ENCODE measurements at regions not wholly inside any gene's neighbourhood (a gene's known extent, or its start where the extent isn't known, plus 50 kb on each side); places are given as distances from the start of the nearest gene placed in this dataset.

DNA sequence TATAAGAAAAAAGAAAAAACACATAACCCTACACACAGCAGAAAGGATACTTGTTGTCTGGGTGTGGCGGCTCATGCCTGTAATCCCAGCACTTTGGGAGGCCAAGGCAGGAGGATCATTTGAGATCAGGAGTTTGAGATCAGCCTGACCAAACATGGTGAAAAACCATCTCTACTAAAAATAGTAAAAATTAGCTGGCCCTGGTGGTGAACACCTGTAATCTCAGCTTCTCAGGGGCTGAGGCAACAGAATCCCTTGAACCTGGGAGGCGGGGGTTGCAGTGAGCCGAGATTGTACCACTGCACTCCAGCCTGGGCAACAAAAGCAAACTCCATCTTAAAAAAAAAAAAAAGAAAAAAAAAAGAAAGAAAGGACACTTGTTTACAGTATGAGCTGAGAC, 147.6 kb upstream of the PITX1 start:
- Histone ChIP-seq H3K4me3 (ENCODE audit: low read depth, low read length, poor library complexity, severe bottlenecking) (no peak overlapping the region), H3K27me3 (replicated peaks; ENCODE audit: insufficient read depth, low read depth, low read length, poor library complexity) (no peaks in the 10 kb centered on the region), H3K27ac (ENCODE audit: low read depth, low read length, poor library complexity, severe bottlenecking) (no peak overlapping the region), H3K9me3 (ENCODE audit: low read depth, low read length, poor library complexity, severe bottlenecking) (no peaks in the 10 kb centered on the region), H3K4me1 (ENCODE audit: insufficient read depth, low read length, poor library complexity, severe bottlenecking) (no peaks in the 10 kb centered on the region), H3K36me3 (ENCODE audit: insufficient read depth, low read length, poor library complexity, severe bottlenecking) (no peaks in the 10 kb centered on the region)
- BruUV-seq (replicated peaks): no TSS peak
- TF ChIP-seq, protein P1, sequence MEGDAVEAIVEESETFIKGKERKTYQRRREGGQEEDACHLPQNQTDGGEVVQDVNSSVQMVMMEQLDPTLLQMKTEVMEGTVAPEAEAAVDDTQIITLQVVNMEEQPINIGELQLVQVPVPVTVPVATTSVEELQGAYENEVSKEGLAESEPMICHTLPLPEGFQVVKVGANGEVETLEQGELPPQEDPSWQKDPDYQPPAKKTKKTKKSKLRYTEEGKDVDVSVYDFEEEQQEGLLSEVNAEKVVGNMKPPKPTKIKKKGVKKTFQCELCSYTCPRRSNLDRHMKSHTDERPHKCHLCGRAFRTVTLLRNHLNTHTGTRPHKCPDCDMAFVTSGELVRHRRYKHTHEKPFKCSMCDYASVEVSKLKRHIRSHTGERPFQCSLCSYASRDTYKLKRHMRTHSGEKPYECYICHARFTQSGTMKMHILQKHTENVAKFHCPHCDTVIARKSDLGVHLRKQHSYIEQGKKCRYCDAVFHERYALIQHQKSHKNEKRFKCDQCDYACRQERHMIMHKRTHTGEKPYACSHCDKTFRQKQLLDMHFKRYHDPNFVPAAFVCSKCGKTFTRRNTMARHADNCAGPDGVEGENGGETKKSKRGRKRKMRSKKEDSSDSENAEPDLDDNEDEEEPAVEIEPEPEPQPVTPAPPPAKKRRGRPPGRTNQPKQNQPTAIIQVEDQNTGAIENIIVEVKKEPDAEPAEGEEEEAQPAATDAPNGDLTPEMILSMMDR (conservative IDR thresholded peaks at IDR 0.05; ENCODE audit: low read depth, low read length): no peak
- no peak for TF ChIP-seq EZH2 (IDR thresholded peaks at IDR 0.05; ENCODE audit: borderline replicate concordance, low read depth, low read length, poor library complexity, severe bottlenecking)
- intact Hi-C loops (cut with micrococcal nuclease; ENCODE audit: unreplicated experiment): no loop called here
- POLR2A ChIA-PET (ENCODE audit: low non-redundant PET): no interaction called here
- DNase-seq (ENCODE audit: low spot score): no peak
- CTCF ChIA-PET: no interaction called here

DNA sequence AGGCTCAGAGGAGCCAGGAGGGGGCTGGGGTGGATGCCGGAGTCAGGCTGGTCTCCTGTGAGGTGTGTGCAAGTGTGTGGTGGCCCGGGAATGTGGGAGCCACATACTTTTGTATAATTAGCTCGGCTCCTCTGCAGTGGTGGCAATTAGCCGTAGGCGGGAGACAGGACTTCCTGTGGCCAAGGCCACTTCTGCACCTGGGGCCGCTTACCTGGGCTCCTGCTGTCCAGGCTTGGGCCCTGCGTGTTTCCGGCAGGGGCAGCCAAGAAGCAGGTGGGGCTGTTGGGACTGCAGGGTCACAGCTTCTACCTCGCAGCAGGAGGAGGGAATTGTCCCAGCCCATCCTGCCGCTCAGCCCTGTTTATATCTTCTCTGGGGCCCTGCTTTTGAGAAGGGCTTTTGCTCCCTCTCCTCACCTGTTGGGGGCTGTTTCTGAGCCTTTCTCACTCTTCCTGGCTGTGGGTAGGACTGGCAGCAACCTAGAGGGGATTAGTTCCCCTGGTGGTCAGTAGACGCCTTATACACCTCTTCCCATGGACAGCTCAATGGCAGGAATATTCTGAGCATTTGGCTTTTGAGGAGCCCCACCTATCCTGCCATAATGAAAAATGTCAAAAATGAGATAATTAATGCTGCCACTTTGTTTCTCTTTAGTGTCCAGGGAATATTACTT, 145.4 kb upstream of the PITX1 start:
- no peaks in the 10 kb centered on the region for H3K4me1 ChIP-seq (ENCODE audit: insufficient read depth, low read length, poor library complexity, severe bottlenecking)
- no peaks in the 10 kb centered on the region for H3K36me3 ChIP-seq (ENCODE audit: insufficient read depth, low read length, poor library complexity, severe bottlenecking)
- CTCF ChIA-PET: no interaction called here
- DNase-seq (ENCODE audit: low spot score): no peak
- H3K27me3 ChIP-seq (replicated peaks; ENCODE audit: insufficient read depth, low read depth, low read length, poor library complexity): no peaks in the 10 kb centered on the region
- TF ChIP-seq EZH2 (IDR thresholded peaks at IDR 0.05; ENCODE audit: borderline replicate concordance, low read depth, low read length, poor library complexity, severe bottlenecking): no peak
- TF ChIP-seq, protein P1 (conservative IDR thresholded peaks at IDR 0.05; ENCODE audit: low read depth, low read length): no peak
- no peak overlapping the region for H3K27ac ChIP-seq (ENCODE audit: low read depth, low read length, poor library complexity, severe bottlenecking)
- H3K4me3 ChIP-seq (ENCODE audit: low read depth, low read length, poor library complexity, severe bottlenecking): no peak overlapping the region
- no TSS peak for BruUV-seq (replicated peaks)
- intact Hi-C loops (cut with micrococcal nuclease; ENCODE audit: unreplicated experiment): no loop called here
- no peaks in the 10 kb centered on the region for H3K9me3 ChIP-seq (ENCODE audit: low read depth, low read length, poor library complexity, severe bottlenecking)
- POLR2A ChIA-PET (ENCODE audit: low non-redundant PET): interaction anchor here (0.6 kb wide), 1 partner anchor 392 kb away, joined by 3 read pairs; no protein-coding TSS in a partner anchor

DNA sequence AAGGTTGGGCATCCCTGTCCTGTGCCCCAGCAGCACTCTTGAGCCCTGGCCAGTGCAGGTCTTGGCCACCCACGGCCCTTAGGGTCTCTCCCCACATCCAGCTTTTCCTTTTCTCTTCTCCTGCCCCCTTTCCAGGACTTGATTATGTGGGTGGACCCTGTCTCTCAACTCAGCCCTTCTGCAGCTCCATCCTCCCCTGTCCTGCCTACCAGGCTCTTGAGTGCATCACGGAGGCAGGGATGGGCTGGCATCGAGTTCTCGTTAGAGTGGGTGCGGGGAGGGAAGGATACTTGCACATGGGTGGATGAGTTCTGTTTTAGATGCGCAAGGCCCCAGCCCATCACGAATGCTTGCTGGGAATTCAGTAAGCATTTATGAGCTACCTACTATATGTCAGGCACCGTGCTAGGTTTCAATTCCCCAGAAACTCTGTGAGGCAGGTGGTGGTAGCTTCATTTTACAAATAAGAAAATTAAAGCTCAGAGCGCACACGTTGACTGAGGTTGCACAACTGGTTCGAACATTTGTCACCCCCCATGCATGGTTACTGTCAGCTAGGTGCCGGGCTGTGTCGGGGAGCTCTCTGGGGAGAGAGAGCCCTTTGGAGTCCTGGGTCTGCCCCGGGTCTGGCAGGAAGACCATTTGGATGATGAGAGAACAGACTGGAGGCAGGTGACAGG, 144.6 kb upstream of the PITX1 start:
- H3K4me3 ChIP-seq (ENCODE audit: low read depth, low read length, poor library complexity, severe bottlenecking): no peak overlapping the region
- no peak overlapping the region for H3K27ac ChIP-seq (ENCODE audit: low read depth, low read length, poor library complexity, severe bottlenecking)
- intact Hi-C loops (cut with micrococcal nuclease; ENCODE audit: unreplicated experiment): no loop called here
- ChIA-PET POLR2A (ENCODE audit: low non-redundant PET) (interaction anchor here (0.6 kb wide), 1 partner anchor 392 kb away, joined by 3 read pairs; no protein-coding TSS in a partner anchor), CTCF (no interaction called here)
- no TSS peak for BruUV-seq (replicated peaks)
- H3K4me1 ChIP-seq (ENCODE audit: insufficient read depth, low read length, poor library complexity, severe bottlenecking): no peaks in the 10 kb centered on the region
- H3K9me3 ChIP-seq (ENCODE audit: low read depth, low read length, poor library complexity, severe bottlenecking): no peaks in the 10 kb centered on the region
- TF ChIP-seq, protein P1 (conservative IDR thresholded peaks at IDR 0.05; ENCODE audit: low read depth, low read length): no peak
- TF ChIP-seq EZH2 (IDR thresholded peaks at IDR 0.05; ENCODE audit: borderline replicate concordance, low read depth, low read length, poor library complexity, severe bottlenecking): no peak
- H3K27me3 ChIP-seq (replicated peaks; ENCODE audit: insufficient read depth, low read depth, low read length, poor library complexity): no peaks in the 10 kb centered on the region
- no peaks in the 10 kb centered on the region for H3K36me3 ChIP-seq (ENCODE audit: insufficient read depth, low read length, poor library complexity, severe bottlenecking)
- DNase-seq (ENCODE audit: low spot score): no peak
